HG02588 (cell line): ENCODE measurements at regions not wholly inside any gene's neighbourhood (a gene's known extent, or its start where the extent isn't known, plus 50 kb on each side); places are given as distances from the start of the nearest gene placed in this dataset.
"Not testable (repeated sequence)": the region's sequence is repeated elsewhere in the genome, so short reads cannot be mapped to it uniquely, and the experiment has no call there.

Source experiments
- ATAC-seq: cut with Tn5 transposase; IDR thresholded peaks from one replicate; pipeline ENCODE4 v1.9.1; 2021; ENCODE audit warnings: mild to moderate bottlenecking, moderate library complexity; ENCODE audit not compliant: unreplicated experiment

DNA sequence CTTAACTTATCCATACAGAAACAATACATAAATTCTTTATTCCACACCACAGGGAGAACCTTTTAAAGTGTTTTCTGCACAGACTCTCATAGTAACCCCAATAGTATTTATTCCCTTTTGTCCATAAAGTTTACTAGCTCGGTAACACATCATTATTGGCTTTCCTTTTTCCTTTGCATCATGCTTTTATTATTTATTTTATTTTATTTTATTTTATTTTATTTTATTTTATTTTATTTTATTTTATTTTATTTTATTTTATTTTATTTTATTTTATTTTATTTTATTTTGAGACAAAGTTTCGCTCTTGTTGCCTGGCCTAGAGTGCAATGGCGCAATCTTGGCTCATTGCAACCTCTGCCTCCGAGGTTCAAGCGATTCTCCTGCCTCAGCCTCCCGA lies 655.4 kb downstream of the VGLL3 start:
- ATAC-seq, result not testable (repeated sequence)

- no peak for ATAC-seq
These were observed 657.3 kb downstream of the VGLL3 start for GRCh38 chr3:86333636-86334035.

- no peak for ATAC-seq
These were observed 687.0 kb downstream of the VGLL3 start for GRCh38 chr3:86303935-86304334.

DNA sequence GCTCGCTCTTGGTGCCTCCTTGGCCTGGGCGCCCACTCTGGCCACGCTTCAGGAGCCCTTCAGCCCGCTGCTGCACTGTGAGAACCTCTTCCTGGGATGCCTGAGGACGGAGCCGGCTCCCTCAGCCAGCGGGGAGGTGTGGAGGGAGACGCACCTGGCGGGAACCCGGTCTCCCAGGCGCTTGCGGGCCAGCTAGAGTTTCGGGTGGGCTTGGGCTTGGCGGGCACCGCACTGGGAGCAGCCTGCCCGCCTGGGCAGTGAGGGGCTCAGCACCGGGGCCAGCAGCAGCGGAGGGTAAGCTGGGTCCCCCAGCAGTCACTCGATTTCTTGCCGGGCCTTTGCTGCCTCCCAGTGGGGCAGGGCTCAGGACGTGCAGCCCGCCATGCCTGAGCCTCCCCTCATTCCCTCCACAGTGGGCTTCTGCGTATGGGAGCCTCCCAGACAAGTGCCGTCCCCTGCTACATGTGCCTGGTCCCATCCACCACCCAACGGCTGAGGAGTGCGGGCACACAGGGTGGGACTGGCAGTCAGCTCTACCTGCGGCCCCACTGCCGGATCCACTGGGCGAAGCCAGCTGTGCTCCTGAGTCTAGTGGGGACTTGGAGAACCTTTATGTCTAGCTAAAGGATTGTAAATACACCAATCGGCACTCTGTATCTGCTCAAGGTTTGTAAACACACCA lies 708.7 kb downstream of the VGLL3 start:
- ATAC-seq, result no peak

DNA sequence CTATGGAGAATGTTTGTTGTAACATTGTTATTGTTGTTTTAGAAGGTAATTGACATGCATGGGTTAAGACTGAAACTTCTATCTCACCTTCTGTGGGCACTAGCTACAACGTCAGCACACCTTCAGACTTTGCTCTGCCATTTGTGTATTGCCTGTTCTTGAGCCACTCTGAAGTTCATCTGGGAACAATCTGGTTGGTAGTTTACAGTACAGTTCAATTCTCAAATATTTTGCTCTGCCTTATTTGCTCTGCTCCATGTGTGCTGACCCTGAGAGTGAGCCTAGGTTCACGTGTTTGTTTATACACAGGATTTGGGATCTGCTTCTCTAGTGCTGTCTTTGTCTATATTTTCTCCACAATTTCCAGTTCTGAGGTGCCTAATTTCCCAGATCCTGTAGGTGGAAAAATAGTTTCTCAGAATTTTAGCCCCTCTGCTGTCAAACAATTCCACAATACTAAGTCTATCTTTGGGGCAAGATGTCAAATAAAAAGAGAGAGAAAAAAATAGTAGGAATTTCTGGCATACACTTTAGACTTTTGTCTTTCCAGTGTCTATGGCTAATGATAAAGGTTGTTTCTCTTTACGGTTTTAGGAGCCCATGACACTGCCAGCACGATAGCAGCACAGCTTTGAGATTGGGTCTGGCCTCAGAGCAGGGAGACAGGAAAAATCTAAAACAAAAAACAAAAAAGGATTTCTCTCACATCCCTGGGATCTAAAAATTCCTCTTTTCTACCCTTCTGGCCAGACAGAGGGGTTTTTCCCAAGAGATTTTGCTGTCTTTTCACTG lies 721.4 kb downstream of the VGLL3 start:
- no peak for ATAC-seq

- no peak for ATAC-seq
These were observed 732.9 kb downstream of the VGLL3 start for GRCh38 chr3:86257955-86258641.

DNA sequence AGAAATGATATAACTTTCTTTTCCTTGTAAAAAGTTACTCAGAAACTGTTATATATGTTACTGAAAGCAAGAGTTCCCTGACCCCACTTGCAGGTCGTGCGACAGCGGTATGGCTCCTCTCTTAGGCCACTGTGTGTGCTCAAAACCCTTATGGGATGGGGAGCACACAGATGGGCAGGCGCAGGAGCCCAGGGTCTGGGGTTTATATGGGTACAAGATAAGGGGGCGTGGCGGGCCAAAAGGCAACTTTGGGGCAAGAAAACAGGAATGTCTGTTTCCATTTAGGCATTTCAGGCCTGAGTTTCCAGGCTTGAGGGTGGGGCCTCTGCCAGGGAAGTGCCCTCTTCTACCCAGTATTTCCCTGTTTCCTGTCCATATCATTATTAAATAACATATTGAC lies 736.5 kb downstream of the VGLL3 start:
- ATAC-seq, result no peak

- no peak for ATAC-seq
These were observed 739.2 kb downstream of the VGLL3 start for GRCh38 chr3:86251781-86252180.

DNA sequence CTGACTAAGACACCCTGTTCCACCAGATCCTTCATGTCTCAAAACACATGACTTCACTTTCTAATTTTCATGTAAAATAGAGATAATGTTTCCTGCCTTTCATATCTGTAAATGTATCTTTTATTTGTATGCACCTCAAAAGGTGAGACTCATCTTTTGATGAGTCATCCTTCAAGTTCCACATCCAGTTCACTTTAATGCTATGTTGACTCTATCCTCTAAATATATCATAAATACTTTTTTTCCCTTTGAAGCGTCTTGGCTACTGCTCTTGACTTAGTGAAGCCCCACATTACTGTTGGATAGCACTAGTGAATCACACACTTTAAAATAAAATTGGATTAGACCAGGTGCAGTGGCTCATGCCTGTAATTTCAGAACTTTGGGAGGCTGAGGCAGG lies 741.1 kb downstream of the VGLL3 start:
- no peak for ATAC-seq

- no peak for ATAC-seq
These were observed 745.6 kb downstream of the VGLL3 start for GRCh38 chr3:86245360-86245759.

DNA sequence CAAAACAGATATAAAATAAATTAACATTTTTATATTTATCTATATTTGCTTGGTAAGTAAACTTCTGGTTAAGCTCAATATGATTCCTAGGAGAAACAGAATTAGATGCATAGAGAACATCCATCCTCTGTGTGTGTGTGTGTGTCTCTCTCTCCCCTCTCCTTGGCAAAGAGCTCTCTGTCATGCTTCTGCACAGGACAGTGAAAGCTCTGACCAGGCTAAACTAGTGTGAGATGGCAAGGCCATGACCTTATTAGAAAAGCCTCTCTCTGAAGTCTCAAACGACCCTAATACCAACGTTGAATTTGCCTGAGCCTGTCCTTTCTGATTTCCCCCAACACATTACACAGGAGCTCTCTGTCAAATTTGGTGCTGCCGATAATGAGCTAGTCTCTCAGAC lies 746.0 kb downstream of the VGLL3 start:
- ATAC-seq, result no peak

- no peak for ATAC-seq
These were observed 751.0 kb downstream of the VGLL3 start for GRCh38 chr3:86239946-86240345.

DNA sequence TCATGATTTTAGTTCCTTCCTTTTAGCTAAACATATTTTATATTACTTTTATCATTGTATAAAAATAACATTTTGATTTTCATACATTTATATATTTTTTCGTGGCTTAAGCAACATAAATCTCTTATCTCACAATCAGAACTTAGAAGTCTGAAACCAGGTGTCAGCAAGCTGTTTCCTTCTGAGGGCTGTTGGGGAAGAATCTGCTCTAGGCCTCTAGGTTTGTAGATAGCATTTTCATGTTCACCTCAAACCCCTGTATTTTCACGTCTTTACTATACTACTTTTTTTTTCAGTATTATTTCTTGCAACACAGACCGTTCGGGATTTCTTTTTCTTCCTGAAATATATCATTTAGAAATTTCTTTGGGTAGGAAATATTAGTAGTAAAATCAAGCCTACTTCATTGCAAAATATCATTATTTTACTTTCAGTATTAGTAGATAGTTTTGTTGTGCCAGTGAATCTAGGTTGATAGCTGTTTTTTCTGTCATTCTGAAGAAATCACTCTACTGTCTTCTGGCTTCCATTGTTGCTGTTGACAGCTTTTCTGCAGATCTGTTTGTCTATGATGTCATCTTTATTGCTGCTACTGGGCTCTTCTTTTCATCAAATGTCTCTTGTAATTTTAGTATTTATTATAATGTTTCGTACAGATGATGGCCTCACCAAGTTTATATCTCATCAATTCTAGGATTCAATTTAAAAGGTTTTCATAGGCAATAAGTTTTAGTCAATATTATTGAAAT lies 756.3 kb downstream of the VGLL3 start:
- no peak for ATAC-seq

DNA sequence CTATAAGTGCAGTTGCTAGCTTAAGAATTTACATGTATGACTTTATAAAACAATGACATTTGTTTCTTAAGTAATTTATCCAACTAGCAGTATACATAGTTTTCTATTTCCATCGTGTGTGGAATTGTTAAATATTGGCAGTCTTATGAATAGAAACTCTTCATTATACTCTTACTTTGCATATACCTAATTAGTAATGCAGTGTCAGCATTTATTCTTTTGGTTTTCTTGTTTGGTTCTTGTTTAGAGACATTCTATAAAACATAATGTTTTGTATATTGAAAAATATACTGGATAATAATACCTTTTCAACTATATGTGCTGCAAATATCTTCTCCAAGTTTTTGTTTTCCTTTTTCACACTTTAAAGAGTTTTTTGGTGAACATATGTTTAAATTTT lies 760.2 kb downstream of the VGLL3 start:
- no peak for ATAC-seq

DNA sequence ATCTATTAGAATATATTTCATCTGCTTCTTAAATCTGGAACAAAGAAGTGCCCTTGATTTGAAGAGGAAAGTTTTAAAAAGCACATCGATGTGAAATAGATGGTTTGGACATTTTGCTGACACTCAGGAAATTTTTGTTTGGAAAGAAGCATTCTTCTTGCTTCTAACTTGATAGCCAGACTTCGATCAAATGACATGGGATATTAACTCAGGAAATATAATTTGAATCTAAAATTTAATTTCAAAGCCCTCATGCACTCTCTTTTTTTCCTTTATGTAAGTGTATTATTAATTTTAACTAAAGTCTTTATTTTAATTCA lies 761.2 kb downstream of the VGLL3 start:
- ATAC-seq, result no peak

GRCh38 chr3:86229086-86229774 lies 761.7 kb downstream of the VGLL3 start:
- ATAC-seq, result no peak

- ATAC-seq, result no peak
These were observed 762.8 kb downstream of the VGLL3 start for GRCh38 chr3:86228101-86228500.

DNA sequence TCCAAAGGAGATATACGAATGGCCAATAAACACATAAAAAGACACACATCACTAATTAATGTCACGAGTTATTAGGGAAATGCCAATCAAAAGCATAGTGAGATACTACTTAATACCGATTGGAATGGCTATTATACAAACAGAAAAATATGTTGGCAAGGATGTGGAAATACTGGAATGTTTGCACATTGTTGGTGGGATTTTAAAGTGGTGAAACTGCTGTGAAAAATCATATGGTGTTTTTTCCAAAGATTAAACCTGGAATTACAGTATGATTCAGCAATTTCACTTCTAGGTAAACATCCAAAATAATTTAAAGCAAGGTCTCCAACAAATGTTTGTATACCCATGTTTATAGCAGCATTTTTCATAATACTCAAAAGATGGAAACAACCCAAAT lies 765.5 kb downstream of the VGLL3 start:
- no peak for ATAC-seq

- ATAC-seq, result no peak
These were observed 769.3 kb downstream of the VGLL3 start for GRCh38 chr3:86221601-86222000.

- no peak for ATAC-seq
These were observed 782.2 kb downstream of the VGLL3 start for GRCh38 chr3:86208772-86209171.

GRCh38 chr3:86182606-86183005 lies 808.3 kb downstream of the VGLL3 start:
- no peak for ATAC-seq
